Mesenchymal stem cell (in vitro differentiated cells and primary cell): ENCODE measurements at regions not wholly inside any gene's neighbourhood (a gene's known extent, or its start where the extent isn't known, plus 50 kb on each side); places are given as distances from the start of the nearest gene placed in this dataset.

Experiments
- DNase-seq: peaks from one replicate; pipeline ENCODE4 v3.0.0-alpha.2; 2013
- H2AFZ ChIP-seq: one replicate; pipeline ENCODE4 v1.6.1; 2013; ENCODE audit warnings: low read depth, mild to moderate bottlenecking, control low read depth, inconsistent platforms, low read length, moderate library complexity
- H2AK5ac ChIP-seq: 2 replicates; pipeline ENCODE4 v1.6.1; 2013; ENCODE audit warnings: low read length, moderate library complexity, mild to moderate bottlenecking, inconsistent platforms; ENCODE audit not compliant: severe bottlenecking
- H2BK120ac ChIP-seq: one replicate; pipeline ENCODE4 v1.6.1; 2013; ENCODE audit warnings: low read depth, mild to moderate bottlenecking, inconsistent platforms, low read length, moderate library complexity
- H2BK12ac ChIP-seq, 2 experiments: one replicate each; pipeline ENCODE4 v1.6.1; 2013; ENCODE audit warnings: inconsistent platforms in 2 of 2, low read length in 2 of 2, mild to moderate bottlenecking in 2 of 2, moderate library complexity in 2 of 2, control low read depth in 1 of 2
- H2BK15ac ChIP-seq: one replicate; pipeline ENCODE4 v1.6.1; 2013; ENCODE audit warnings: mild to moderate bottlenecking, low read depth, inconsistent platforms; ENCODE audit not compliant: poor library complexity, severe bottlenecking
- H2BK5ac ChIP-seq: 2 replicates; pipeline ENCODE4 v1.6.1; 2013; ENCODE audit warnings: low read depth, mild to moderate bottlenecking, low read length, control low read depth, inconsistent platforms; ENCODE audit not compliant: poor library complexity, severe bottlenecking
- H3K14ac ChIP-seq, 2 experiments: one replicate each; pipeline ENCODE4 v1.6.1; 2013; ENCODE audit warnings: inconsistent platforms in 2 of 2, low read length in 2 of 2, control low read depth in 1 of 2, mild to moderate bottlenecking in 1 of 2, moderate library complexity in 1 of 2
- H3K18ac ChIP-seq, 2 experiments: one replicate each; pipeline ENCODE4 v1.6.1; 2013; ENCODE audit warnings: inconsistent platforms in 2 of 2, low read length in 2 of 2, control low read depth in 1 of 2, low read depth in 1 of 2, mild to moderate bottlenecking in 1 of 2
- H3K23ac ChIP-seq, 2 experiments: one replicate each; pipeline ENCODE4 v1.6.1; 2013; ENCODE audit warnings: inconsistent platforms in 2 of 2, low read length in 2 of 2, mild to moderate bottlenecking in 2 of 2, moderate library complexity in 2 of 2, control low read depth in 1 of 2
- H3K27ac ChIP-seq: 2 replicates; pipeline ENCODE4 v1.5.1; 2013; ENCODE audit warnings: mild to moderate bottlenecking, moderate library complexity, low read length, control low read depth, inconsistent platforms; ENCODE audit not compliant: poor library complexity, severe bottlenecking
- H3K27me3 ChIP-seq, 2 experiments: 2 replicates each; pipeline versions ENCODE4 v1.6.1 to v1.7.0; 2013; ENCODE audit warnings: low read length in 2 of 2, mild to moderate bottlenecking in 2 of 2, moderate library complexity in 2 of 2, control low read depth in 1 of 2, inconsistent platforms in 1 of 2; ENCODE audit not compliant: control insufficient read depth in 1 of 2, insufficient read depth in 1 of 2
- H3K36me3 ChIP-seq, 2 experiments: 2 replicates each; pipeline versions ENCODE4 v1.6.1 to v1.7.0; 2013; ENCODE audit warnings: low read length in 2 of 2, control low read depth in 1 of 2, inconsistent platforms in 1 of 2, low read depth in 1 of 2, mild to moderate bottlenecking in 1 of 2; ENCODE audit not compliant: insufficient read depth in 2 of 2, control insufficient read depth in 1 of 2
- H3K4ac ChIP-seq, 2 experiments: one replicate each; pipeline ENCODE4 v1.6.1; 2013; ENCODE audit warnings: inconsistent platforms in 2 of 2, low read length in 2 of 2, mild to moderate bottlenecking in 2 of 2, moderate library complexity in 2 of 2, control low read depth in 1 of 2, low read depth in 1 of 2
- H3K4me1 ChIP-seq: 2 replicates; pipeline ENCODE4 v1.6.1; 2013; ENCODE audit warnings: low read depth, low read length, control low read depth; ENCODE audit not compliant: control insufficient read depth, insufficient read depth
- H3K4me2 ChIP-seq: 2 replicates; pipeline ENCODE4 v1.6.1; 2013; ENCODE audit warnings: low read length, mild to moderate bottlenecking, inconsistent platforms; ENCODE audit not compliant: poor library complexity, severe bottlenecking
- H3K4me3 ChIP-seq, 2 experiments: 2 replicates each; pipeline versions ENCODE4 v1.5.1 to v1.7.0; 2013; ENCODE audit warnings: low read length in 2 of 2, mild to moderate bottlenecking in 2 of 2, control low read depth in 1 of 2, low read depth in 1 of 2; ENCODE audit not compliant: insufficient read depth in 1 of 2
- H3K79me1 ChIP-seq: replicated peaks from 2 replicates; pipeline ENCODE4 v1.6.1; 2013; ENCODE audit warnings: mild to moderate bottlenecking, control low read depth, low read length, inconsistent platforms; ENCODE audit not compliant: poor library complexity, severe bottlenecking
- H3K9ac ChIP-seq: 2 replicates; pipeline ENCODE4 v1.7.0; 2013; ENCODE audit warnings: mild to moderate bottlenecking, low read length, moderate library complexity
- H3K9me3 ChIP-seq: 2 replicates; pipeline ENCODE4 v1.7.0; 2013; ENCODE audit warnings: mild to moderate bottlenecking, low read length; ENCODE audit not compliant: control insufficient read depth
- H4K8ac ChIP-seq: one replicate; pipeline ENCODE4 v1.6.1; 2013; ENCODE audit warnings: inconsistent platforms, mild to moderate bottlenecking, low read length, moderate library complexity
- H4K91ac ChIP-seq: one replicate; pipeline ENCODE4 v1.6.1; 2013; ENCODE audit warnings: mild to moderate bottlenecking, low read length, inconsistent platforms
- WGBS: methylation state at CpG from one replicate; pipeline ENCODE4 v1.1.7; 2013; ENCODE audit warnings: mixed read lengths; 5-methylcytosine and 5-hydroxymethylcytosine counted together

GRCh38 chr13:22967669-22968068 is 213.1 kb upstream of the SGCG start:
- Histone ChIP-seq H2BK120ac (no peak overlapping the region), H3K23ac (no peak overlapping the region)

DNA sequence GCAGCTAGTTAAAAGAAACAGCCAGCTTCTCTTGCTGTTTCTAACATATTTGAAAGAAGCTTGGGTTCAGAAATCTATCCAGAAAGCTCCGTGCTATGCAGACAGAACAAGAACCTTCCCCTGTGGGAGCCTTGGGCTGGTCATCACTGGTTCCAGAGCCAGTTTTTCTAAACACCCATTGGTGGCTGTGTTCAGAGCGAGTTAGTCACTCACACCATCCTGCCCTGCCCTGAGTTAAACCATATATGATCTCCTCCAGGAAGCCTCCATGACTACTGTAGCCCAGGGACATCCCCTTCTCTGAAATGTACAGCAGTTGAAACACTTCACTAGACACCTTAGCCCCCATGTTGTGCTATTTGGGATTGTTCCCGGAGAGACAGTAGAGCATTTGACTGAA is 200.8 kb upstream of the SGCG start:
- DNase-seq: no peak
- H2BK12ac ChIP-seq: no peak overlapping the region
- H3K27ac ChIP-seq: no peak overlapping the region
- no peak overlapping the region for H2AK5ac ChIP-seq
- H3K4me1 ChIP-seq: no peaks in the 10 kb centered on the region
- H3K9ac ChIP-seq: no peak overlapping the region
- H2BK5ac ChIP-seq: no peak overlapping the region
- 66% methylated on average over 3 of the region's 3 CpGs for WGBS
- no peak overlapping the region for H3K4me3 ChIP-seq
- no peak overlapping the region for H2BK120ac ChIP-seq
- no peak overlapping the region for H2AFZ ChIP-seq
- no peak overlapping the region for H2BK15ac ChIP-seq
- no peak overlapping the region for H3K18ac ChIP-seq
- H3K9me3 ChIP-seq: peaks cover 9% of the 10 kb centered on the region
- H3K4ac ChIP-seq: no peak overlapping the region
- no peak overlapping the region for H3K14ac ChIP-seq
- H3K23ac ChIP-seq: no peak overlapping the region
- no peak overlapping the region for H4K91ac ChIP-seq
- no peak overlapping the region for H4K8ac ChIP-seq
- H3K27me3 ChIP-seq: no peaks in the 10 kb centered on the region
- no peaks in the 10 kb centered on the region for H3K79me1 ChIP-seq
- no peak overlapping the region for H3K4me2 ChIP-seq
- H3K36me3 ChIP-seq: no peaks in the 10 kb centered on the region

More at GRCh38 chr13:22967669-22968068, 213.1 kb upstream of the SGCG start:
- Histone ChIP-seq H2BK15ac (no peak overlapping the region), H3K79me1 (no peaks in the 10 kb centered on the region), H3K14ac (no peak overlapping the region), H3K4me1 (peaks cover 4% of the 10 kb centered on the region), H3K27ac (no peak overlapping the region), H3K9ac (no peak overlapping the region), H3K9me3 (no peaks in the 10 kb centered on the region), H2AK5ac (no peak overlapping the region), H3K27me3 (peaks cover 4% of the 10 kb centered on the region in 2 experiments), H3K4ac (no peak overlapping the region), H3K4me2 (no peak overlapping the region), H2AFZ (no peak overlapping the region), H3K4me3 (no peak overlapping the region), H2BK12ac (no peak overlapping the region), H2BK5ac (no peak overlapping the region), H4K8ac (no peak overlapping the region), H3K36me3 (no peaks in the 10 kb centered on the region), H4K91ac (no peak overlapping the region), H3K18ac (no peak overlapping the region)
- WGBS: 77% methylated on average over 6 of the region's 6 CpGs
- DNase-seq: no peak

DNA sequence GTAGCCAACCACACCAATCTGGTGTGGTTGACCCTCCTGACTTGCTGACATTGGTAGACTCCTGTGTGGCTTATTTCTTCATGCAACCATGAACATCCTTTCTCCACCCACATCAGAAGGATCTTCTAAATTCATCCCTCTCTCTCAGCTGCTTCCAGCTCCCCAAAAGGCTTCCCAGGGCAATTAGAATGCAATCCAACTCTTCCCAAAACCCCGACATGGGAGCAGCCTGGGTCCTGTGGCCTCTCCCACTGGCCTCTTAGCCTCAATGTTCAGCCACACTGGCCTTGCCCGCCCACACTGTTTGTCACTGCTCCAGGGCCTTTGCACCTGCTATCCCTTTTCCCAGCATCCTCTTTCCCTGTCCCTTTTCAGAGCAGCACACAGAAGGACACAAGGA is 199.8 kb upstream of the SGCG start:
- WGBS: 72% methylated on average over 2 of the region's 2 CpGs
- Histone ChIP-seq H2AK5ac (no peak overlapping the region), H2BK15ac (no peak overlapping the region), H2BK5ac (no peak overlapping the region), H4K91ac (no peak overlapping the region), H3K23ac (no peak overlapping the region), H3K4me1 (no peaks in the 10 kb centered on the region), H3K36me3 (no peaks in the 10 kb centered on the region), H3K9ac (no peak overlapping the region), H3K14ac (no peak overlapping the region), H3K27ac (no peak overlapping the region), H2AFZ (no peak overlapping the region), H3K9me3 (peaks cover 15% of the 10 kb centered on the region), H4K8ac (peak overlapping the region; percentile 5), H3K18ac (no peak overlapping the region), H3K4me3 (no peak overlapping the region), H3K79me1 (no peaks in the 10 kb centered on the region), H3K4me2 (no peak overlapping the region), H3K27me3 (no peaks in the 10 kb centered on the region), H2BK12ac (no peak overlapping the region), H2BK120ac (no peak overlapping the region), H3K4ac (no peak overlapping the region)
- DNase-seq: no peak

GRCh38 chr13:22993148-22993547 is 187.6 kb upstream of the SGCG start:
- Histone ChIP-seq H3K18ac (no peak overlapping the region), H2AK5ac (no peak overlapping the region), H2AFZ (no peak overlapping the region), H3K27ac (no peak overlapping the region), H3K9ac (no peak overlapping the region), H3K27me3 (no peaks in the 10 kb centered on the region), H3K9me3 (no peaks in the 10 kb centered on the region), H3K36me3 (no peaks in the 10 kb centered on the region), H4K8ac (no peak overlapping the region), H3K4me2 (no peak overlapping the region), H2BK15ac (no peak overlapping the region), H3K14ac (no peak overlapping the region), H4K91ac (no peak overlapping the region), H3K4me1 (no peaks in the 10 kb centered on the region), H2BK5ac (no peak overlapping the region), H3K23ac (no peak overlapping the region), H3K4me3 (no peak overlapping the region), H2BK12ac (no peak overlapping the region), H3K4ac (no peak overlapping the region), H2BK120ac (no peak overlapping the region), H3K79me1 (no peaks in the 10 kb centered on the region)
- no CpG with 5 or more reads among the region's 1 CpG for WGBS
- DNase-seq: no peak
